Right lobe of liver (tissue), 4 donors: ENCODE measurements at regions not wholly inside any gene's neighbourhood (a gene's known extent, or its start where the extent isn't known, plus 50 kb on each side); places are given as distances from the start of the nearest gene placed in this dataset.

Experiments
- POLR2A ChIP-seq: fragments of 450-650 bp; IDR thresholded peaks from one replicate; pipeline ENCODE4 v1.6.1; 2017; ENCODE audit warnings: antibody characterized with exemption, mild to moderate bottlenecking
- TF ChIP-seq, protein P1 (sequence below), 4 donors: fragments of 200-600 bp in 3 of 4; fragments of 450-650 bp in 1 of 4; IDR thresholded peaks; one replicate each; pipeline versions ENCODE4 v1.5.1 to v1.8.0; 2016 to 2022; ENCODE audit warnings: antibody characterized with exemption in 4 of 4, mild to moderate bottlenecking in 2 of 4
- donor health status: DM: no; HTN: no; CAD: no.
- donor health status: DM: no; HTN: no; CAD: no.
- donor health status: DM: no; HTN: yes; CAD: no.

DNA sequence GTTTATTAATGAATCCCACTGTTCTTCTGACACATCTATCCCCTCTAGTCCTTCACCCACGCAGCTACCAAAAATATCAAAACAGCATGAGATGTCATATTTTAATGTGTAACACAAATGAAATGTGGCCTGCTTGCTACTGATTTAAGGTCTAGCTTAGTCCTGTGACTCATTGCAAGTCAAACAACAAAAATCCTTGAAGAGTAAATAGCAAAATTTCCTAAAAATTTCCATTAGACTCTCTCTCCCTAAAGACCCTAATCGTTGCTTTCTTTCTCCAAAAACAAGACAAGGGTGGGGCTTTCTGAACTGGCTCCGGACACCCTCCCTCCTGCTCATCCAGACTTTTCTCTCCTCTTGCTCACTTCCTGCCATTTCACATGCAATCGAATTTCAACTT is 99.9 kb upstream of the IPO5 start:
- TF ChIP-seq, protein P1, sequence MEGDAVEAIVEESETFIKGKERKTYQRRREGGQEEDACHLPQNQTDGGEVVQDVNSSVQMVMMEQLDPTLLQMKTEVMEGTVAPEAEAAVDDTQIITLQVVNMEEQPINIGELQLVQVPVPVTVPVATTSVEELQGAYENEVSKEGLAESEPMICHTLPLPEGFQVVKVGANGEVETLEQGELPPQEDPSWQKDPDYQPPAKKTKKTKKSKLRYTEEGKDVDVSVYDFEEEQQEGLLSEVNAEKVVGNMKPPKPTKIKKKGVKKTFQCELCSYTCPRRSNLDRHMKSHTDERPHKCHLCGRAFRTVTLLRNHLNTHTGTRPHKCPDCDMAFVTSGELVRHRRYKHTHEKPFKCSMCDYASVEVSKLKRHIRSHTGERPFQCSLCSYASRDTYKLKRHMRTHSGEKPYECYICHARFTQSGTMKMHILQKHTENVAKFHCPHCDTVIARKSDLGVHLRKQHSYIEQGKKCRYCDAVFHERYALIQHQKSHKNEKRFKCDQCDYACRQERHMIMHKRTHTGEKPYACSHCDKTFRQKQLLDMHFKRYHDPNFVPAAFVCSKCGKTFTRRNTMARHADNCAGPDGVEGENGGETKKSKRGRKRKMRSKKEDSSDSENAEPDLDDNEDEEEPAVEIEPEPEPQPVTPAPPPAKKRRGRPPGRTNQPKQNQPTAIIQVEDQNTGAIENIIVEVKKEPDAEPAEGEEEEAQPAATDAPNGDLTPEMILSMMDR (IDR thresholded peaks at IDR 0.05): no peak
- TF ChIP-seq POLR2A: no peak
